ENCODE measurements at regions not wholly inside any gene's neighbourhood (a gene's known extent, or its start where the extent isn't known, plus 50 kb on each side); places are given as distances from the start of the nearest gene placed in this dataset.

DNA sequence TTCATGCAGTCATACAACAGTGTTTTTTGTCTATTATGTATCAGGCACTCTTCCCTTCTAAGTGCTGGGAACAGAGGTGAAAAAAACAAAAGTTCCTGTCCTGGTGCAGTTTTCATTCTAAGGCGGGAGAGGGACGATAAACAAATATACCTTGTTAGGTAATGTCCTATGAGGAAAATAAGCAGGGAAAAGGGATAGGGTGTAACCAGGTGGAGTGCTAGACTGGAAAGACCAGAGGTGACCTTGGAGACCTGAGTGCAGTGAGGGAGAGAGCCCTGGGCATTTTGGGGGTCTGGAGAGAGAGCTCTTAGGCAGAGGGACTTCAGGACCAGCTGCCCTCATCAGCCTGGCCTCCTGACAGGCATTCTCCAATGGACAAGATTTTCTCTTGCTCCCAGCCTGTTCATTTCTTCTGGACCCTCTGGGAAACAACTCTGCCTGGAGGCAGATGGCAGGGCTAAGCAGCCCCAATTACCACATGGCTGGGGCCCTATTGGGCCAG, 97.2 kb upstream of the TJP1 start:
- DNase-seq (ENCODE audit: low read depth in 4 of 4, low spot score in 1 of 4) = no peak

DNA sequence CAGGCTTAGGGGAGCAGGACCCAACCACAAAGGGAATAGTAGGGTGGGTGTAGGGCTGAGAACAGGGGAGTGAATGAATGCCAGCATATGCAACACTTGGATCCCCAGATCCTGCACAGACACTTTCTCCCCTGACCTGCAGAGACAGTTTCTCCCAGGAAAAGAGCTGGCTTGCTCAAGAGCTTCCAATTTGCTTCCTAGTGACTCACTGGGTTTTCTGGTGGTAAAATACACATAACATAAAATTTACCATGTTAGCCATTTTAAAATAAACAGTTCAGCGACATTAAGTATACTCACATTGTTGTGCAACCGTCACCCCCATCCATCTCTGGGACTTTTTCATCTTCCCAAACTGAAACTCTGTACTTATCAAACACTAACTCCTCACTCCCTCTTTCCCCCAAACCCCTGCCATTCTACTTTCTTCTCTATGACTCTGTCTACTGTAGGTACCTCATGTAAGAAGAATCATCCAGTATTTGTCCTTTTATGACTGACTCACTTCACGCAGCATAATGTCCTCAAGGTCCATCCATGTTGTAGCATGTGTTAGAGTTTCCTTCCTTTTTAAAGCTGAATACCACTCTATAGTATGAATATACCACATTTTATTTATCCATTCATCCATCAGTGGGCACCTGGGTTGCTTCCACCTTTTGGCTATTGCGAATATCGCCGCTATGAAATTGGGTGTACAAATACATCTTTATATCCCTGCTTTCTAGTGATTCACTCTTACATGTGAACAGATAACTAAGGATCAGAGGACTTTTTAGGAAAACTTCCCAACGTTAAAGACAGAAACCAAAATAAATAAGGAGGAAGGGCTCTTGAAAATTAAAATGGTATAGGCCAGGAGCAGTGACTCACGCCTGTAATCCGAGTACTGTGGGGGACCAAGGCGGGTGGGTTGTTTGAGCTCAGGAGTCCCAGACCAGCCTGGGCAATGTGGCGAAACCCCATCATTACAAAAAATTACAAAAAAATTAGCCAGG, 95.6 kb upstream of the TJP1 start:
- no peak for DNase-seq (ENCODE audit: low read depth in 4 of 4, low spot score in 1 of 4)

DNA sequence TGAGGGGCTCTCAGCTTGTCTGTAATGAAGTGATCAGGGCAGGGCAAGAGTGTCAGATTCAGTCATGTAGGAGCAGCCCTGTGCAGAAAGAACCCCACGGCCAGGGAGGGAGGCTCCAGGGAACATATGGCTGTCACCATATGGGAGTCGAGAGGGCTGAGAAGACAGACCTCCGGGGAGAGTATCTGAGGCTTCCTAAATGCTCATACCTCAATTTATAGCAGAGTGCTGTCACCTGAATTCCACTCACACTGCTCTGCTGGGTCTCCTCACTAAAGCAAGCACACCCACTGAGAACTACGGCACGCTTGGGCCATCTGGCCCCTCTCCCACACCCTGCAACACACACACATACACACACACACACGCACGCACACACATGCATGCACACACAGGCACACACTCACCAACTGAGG, 92.3 kb upstream of the TJP1 start:
- DNase-seq (ENCODE audit: low read depth in 4 of 4, low spot score in 1 of 4) = no peak

DNA sequence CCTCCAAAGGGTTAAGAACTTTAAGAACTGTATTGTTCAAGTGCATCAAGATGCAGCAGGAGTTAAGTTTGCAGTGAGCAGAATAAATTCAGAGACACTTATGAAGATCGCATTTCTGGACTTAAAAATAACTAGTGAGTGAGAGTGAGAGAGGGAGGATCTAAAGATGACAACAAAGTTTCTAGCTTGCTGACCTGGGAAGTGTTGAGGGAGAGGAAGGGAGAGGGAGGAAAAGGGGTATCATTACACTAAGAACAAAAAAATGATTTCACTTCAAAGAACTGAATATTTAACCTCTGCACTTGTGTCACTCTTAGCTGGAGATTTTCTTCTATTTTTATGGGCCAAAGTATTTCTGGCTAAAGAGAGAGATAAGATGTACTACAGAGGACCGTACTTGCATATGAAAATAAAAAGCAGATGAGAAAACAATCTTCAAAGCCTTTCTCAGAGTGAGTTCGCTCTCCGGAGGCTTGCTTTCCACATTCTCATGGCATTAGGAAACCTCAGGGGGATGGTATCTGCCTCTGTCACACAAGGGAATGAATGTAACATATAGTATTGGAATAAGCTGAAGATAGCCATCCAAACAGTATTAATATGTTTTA, 91.4 kb upstream of the TJP1 start:
- DNase-seq (ENCODE audit: low read depth in 4 of 4, low spot score in 1 of 4) = no peak

DNA sequence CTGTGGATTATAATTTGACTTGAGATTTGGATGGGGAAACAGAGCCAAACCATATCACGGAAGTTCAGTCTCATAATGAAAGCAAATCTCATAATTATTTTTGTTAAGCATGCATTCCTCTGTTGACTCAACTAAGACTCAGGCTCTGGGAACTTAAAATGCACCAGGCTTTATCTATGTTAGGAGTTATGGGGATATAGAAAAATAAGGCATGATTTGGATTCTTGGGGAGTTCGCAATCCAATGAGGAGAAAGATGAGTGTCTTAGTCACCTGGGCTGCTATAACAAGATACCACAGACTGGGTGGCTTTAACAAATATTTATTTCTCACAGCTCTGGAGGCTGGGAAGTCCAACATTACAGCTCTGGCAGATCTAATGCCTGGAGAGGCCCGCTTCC, 89.4 kb upstream of the TJP1 start:
- DNase-seq (ENCODE audit: low read depth in 4 of 4, low spot score in 1 of 4) = no peak

DNA sequence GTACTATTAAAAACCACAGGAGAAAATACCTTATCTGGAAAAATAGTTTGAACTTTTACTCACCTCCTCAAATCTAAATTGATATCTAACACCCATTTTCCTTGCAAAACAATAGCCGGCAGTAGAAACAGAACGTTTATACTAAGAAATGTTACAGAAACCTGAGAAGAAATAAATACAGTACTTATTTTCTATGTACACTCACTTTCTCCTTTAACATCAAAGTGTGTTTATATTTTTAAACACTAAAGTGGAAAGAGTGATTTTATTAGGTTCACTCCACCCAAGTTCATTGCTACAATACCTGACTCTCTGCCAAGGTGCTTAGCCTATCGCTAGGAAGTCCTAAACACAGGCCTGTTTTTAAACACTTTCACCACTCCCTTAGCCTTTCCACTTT, 87.8 kb upstream of the TJP1 start:
- no peak for DNase-seq (ENCODE audit: low read depth in 4 of 4, low spot score in 1 of 4)

DNA sequence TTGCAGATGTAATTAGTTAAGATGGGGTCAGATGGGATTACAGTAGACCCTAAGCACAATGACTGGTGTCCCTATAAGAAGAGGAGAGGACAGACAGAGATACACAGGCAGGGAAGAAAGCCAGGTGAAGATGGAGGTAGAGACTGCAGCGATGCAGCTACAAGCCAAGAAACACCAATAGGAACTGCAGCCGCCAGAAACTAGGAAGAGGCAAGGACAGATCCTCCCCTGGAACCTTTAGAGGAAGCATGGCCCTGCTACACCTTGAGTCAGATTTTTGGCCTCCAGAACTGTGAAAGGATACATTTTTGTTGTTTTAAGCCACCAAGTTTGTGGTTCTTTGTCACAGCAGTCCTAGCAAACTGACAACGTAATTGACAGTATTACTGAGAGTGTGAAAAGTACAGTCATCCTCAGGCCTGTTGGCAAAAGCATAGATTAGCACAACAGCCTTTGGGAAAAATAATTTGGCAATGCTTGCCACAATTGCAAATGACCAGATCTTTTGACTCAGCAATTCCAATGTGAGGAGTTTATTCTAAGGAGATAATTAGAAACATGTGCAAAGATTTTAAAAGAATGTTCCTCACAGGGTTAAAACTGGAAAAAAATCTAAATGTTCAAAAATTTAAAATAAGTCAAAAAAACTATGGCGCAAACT, 82.6 kb upstream of the TJP1 start:
- DNase-seq (ENCODE audit: low read depth in 4 of 4, low spot score in 1 of 4) = no peak

DNA sequence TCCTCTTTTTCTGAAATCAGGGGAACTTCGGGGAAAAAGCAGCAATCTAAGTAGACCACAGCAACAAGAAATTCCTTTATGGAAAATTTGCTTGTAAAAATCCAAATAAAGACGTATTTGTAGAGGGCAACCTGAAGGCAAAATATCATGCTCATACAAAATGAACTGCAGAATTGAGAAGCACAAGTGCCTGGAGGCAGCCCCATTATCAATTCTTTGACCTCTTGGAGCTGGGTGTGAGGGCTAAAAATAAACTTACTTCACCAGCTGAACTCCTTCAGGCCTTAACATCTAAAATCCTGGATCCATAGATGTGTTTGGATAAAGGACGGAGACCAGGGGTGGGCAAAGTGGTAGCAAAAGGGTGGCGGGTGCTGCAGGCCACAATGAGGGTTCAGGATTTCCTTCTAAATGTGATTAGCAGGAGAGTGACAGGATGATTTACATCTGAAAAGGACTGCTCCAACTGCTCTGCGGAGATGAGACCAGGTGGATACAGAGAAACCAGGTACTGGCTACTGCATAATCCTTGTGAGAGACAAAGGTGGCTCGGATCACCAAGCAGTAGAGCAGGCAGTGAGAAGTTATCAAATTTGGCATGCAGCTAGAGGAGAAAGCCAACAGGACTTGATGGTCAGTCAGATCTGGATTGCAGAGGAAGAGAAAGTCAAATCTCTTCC, 81.7 kb upstream of the TJP1 start:
- no peak for DNase-seq (ENCODE audit: low read depth in 4 of 4, low spot score in 1 of 4)

DNA sequence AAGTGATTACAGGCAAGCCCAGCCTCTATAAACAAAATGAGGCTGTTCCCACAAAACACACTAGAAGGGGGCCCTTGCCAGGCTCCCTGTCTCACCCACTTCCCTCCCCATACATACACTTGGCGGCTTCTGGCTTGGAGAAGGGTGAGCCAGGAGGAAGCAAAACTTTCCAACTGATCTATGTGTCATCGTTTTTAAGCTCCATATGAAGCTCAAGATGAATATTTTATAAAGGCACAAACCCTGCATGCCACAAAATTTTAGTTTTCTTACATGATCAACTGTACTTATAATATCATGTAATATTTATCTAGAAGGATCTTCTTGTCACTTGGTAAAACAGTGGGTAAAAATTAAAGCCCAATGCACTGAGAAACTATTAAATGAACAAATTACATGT, 80.8 kb upstream of the TJP1 start:
- DNase-seq (ENCODE audit: low read depth in 4 of 4, low spot score in 1 of 4) = no peak

DNA sequence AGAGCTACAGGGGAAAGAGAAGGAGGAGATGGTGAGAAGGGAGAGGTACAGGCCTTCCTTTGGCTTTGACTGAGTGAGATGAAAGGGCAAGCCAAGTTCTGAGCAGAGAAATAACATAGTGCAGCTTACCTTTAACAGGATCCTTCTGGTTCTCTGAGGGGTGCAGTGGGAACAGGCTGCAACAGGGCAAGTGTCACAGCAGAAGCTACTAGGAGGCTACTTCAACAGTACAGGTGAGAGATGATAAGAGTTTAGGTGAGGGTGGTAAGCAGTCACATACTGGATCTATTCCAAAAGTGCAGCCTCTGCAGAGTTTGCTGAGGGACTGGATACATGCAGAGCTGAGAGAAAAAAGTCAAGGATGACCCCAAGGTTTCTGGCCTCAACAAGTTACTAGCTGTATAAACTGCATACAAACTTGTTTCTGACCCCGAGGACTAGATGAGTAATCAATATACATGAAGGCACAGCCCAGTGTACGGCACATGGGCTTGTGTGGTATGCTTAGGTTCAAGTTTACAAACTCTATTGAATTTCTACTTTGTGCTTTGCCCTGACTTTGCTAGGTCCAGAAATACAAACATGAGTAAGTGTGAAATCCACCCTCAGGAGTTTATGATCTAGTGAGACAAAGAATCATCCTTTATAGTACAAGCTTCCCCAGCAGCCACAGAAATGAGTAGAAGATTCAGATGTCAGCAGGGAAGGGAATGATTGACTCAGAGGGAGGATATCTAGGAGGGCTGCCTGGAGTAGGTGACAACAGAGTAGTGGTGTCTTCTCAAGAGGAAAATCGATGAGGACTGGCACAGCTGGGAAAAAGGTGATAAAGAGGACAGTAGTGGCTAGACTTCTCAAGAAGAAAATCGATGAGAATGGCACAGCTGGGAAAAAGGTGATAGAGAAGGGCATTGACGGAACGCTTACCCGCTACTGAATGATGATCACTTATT, 78.2 kb upstream of the TJP1 start:
- DNase-seq (ENCODE audit: low read depth in 4 of 4, low spot score in 1 of 4) = no peak

DNA sequence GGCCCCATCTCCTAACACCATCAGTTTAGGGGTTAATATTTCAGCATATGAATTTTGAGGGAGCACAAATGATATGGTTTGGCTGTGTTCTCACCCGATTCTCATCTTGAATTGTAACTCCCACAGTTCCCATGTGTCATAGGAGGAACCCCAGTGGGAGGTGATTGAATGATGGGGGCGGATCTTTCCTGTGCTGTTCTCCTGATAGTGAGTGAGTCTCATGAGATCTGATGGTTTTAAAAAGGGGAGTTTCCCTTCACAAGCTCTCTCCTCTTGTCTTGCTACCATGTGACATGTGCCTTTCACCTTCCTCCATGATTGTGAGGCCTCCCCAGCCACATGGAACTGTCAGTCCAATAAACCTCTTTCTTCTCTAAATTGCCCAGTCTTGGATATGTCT, 73.8 kb upstream of the TJP1 start:
- DNase-seq (ENCODE audit: low read depth in 4 of 4, low spot score in 1 of 4) = no peak

DNA sequence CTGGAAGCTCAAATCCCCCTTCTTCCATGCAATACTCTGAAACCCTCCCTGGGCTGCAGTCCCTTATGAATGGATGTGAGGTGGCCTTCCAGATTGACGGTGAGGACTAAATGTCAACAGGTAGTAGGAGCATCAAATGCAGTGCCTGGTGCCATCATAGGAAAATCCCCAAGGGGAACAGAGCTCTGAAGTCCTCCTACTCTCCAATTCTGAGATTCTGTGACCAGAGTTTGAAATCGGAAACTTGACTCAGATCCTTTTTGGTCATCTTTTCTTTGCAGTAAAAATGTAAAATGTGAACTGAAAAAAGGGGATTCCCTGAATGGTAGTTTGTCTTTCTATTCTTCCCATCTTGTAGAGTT, 68.8 kb upstream of the TJP1 start:
- DNase-seq (ENCODE audit: low read depth in 4 of 4, low spot score in 1 of 4) = no peak

DNA sequence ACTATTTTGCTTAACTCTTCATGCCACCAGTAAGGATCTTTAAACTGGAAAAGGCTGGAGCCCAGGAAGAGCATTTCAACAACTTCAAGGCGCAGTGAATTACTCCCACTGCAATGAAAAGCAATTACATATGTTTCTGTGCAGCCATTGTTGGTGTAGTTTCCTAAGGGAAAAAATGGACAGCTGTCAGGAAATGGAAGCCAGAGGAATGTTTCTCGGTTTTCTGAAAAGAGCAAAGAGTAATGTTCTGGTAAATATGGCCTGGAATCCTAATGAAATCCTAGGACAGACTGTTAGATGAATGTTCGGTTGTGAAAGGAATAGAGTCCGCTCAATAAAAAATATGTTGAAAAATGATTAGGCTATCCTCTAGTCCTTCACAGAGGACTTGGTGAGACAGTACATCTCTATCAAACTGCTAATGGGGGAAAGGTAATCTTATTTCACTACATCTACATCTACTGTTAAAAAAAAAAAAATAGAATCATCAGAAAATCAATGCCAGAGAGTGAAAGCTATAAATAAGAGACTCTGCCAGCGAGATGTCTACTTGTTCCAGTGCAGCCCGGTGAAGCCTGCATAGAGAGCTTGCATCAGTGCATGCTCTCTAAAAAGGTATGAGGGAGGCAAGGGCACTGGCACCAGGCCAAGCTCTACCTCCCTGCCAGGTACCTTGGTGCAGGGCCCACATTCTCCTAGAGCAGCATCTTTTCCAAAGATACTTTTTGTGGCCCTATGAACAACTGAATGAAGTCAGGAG, 68.2 kb upstream of the TJP1 start:
- no peak for DNase-seq (ENCODE audit: low read depth in 4 of 4, low spot score in 1 of 4)

DNA sequence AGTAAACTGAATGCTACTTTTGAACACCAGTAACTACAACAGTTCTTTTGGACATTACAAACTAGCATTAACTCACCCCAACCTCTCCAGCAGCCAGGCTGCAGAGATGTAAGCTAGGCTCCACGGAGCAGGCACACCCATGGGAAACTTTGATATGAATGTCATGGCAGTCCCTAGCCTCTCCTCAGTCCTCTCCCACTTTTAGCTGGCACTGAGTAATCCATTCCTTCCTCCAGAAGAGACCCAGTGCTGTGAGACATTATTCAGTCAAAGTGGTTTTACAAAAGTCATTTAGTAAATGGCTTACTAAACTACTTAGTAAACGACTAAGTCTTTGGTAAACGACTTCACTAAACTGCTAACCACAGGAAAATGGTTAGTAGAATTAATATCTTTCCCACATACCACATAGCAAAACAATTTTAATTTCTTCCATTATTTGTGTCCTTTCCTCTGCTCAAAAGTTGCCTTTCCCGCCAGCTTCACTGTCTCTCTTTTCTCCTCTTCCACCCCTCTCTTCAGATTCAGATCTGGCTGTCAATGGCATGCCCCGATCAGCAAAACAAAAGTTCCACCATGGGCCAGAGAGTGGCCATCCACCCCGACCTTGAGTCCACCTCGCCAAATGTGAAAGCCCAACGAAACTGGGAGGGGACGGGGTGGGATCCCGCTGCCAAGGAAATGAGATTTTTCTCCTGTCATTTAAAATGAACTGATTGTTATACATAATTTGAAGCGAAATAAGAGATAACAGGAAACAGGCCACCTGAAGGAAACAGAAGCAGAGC, 67.5 kb upstream of the TJP1 start:
- no peak for DNase-seq (ENCODE audit: low read depth in 4 of 4, low spot score in 1 of 4)

DNA sequence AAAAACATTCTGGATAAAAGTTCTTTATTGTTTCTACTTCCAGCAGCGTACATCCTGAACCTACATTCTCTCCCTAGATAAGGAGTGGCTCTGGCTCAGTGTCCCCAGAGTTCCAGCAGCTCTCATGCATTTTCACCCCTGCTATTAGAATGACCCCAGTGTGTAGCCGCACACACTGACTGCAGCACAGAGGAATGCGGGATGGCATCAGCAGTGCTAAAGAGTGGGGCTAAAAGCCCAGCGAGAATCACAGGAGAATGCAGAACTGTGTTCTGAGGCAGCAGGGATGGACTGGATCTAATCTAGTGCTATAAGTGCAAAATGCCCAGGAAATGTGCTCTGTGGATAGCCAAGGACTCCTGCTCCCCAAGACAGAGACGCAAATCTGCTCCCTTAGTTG, 66.4 kb upstream of the TJP1 start:
- DNase-seq (ENCODE audit: low read depth in 4 of 4, low spot score in 1 of 4) = no peak

DNA sequence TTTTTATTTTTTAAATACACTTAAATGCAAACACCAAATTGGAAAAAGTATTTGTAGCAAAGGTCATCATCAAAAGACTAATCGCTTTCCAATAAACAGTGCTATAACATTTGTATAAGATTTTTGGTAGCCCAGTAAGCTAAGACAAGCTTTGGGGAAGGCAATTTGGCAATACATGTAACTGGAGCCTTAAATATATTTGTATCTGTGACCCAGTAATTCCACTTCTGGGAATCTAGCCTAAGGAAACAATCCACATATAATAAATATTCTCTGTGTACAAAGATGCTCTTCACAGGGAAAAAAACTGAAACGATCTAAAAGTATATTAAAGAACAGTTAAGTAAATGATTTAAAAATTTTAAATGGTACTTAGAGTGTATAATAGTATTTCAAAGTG, 65.5 kb upstream of the TJP1 start:
- DNase-seq (ENCODE audit: low read depth in 4 of 4, low spot score in 1 of 4) = no peak

DNA sequence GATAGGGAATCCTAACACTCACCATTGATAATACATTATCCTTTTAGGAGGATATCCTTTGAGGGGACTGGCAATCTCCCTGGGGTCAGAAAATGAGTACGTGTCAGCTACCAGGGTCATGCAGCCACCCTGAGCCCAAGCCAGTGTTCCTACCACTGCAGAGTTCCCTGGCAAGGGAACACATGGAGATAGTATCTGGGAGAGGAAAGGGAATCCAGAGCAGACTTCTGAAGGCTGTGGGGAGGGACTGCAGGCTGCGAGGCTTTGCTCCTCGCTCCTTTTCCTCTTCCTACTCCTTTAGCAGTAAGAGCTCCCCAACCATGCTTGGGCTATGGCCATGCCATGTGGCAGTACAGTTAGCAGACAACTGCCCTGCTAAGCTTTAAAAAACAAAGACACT, 62.9 kb upstream of the TJP1 start:
- DNase-seq (ENCODE audit: low read depth in 4 of 4, low spot score in 1 of 4) = no peak

DNA sequence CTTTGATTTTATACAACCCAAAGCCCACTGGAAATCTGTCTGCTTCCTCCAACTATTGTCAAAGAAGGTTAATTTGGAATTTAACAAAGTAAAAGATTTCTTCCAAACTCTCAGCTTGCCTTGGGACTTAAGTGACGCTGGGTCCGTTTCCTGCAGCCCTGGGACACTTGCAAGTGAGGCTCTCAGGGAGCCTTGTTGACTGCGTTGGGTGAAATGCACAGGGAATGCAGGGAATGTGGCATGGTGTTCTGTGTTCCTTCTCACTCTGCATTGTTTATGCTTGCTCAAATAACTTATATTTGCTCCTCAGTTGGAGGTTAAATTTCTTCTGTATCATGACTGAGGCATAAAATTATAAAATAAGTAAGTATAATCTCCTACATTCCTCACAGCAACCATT, 60.9 kb upstream of the TJP1 start:
- no peak for DNase-seq (ENCODE audit: low read depth in 4 of 4, low spot score in 1 of 4)

DNA sequence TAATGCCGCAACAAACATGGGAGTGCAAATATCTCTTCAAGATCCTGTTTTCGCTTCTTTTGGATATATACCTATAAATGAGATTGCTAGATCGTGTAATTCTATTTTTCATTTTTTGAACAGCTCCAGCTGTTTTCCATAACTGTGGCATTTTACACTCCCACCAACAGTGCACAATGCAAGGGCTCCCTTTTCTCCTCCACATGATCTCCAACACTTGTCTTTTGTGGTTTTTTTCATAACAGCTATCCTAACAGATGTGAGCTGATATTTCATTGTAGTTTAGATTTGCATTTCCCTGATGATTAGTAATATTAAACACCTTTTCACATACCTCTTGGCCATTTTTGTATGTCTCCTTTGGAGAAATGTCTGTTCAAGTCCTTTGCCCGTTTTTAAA, 58.6 kb upstream of the TJP1 start:
- DNase-seq (ENCODE audit: low read depth in 4 of 4, low spot score in 1 of 4) = no peak

Measured in stimulated activated CD4-positive, alpha-beta T cell treated with anti-CD3 and anti-CD28 coated beads, Interleukin-1b, Interleukin-23, amount 100 ng/mL, for 24 hours (primary cell).